ENCODE measurements at regions not wholly inside any gene's neighbourhood (a gene's known extent, or its start where the extent isn't known, plus 50 kb on each side); places are given as distances from the start of the nearest gene placed in this dataset.

GRCh38 chr10:105733924-105734323, 1092.8 kb downstream of the SORCS3 start (continued):
- TF ChIP-seq CHD7 (IDR thresholded peaks at IDR 0.05; ENCODE audit: insufficient replicate concordance, low read length) (no peak), RAD21 (IDR thresholded peaks at IDR 0.05 in 1 of 2, conservative IDR thresholded peaks at IDR 0.05 in 1 of 2; ENCODE audit: low read depth in 2 of 2, low read length in 2 of 2) (no peak), SRF (IDR thresholded peaks at IDR 0.05; ENCODE audit: low read depth, low read length) (no peak), EGR1 (IDR thresholded peaks at IDR 0.05; ENCODE audit: borderline replicate concordance, low read depth, low read length) (no peak), RFX5 (IDR thresholded peaks at IDR 0.05; ENCODE audit: borderline replicate concordance, low read depth, low read length) (no peak), SIX5 (IDR thresholded peaks at IDR 0.05; ENCODE audit: low read depth, low read length) (no peak), CREB1 (IDR thresholded peaks at IDR 0.05) (no peak), RBBP5 (IDR thresholded peaks at IDR 0.05; ENCODE audit: borderline replicate concordance, low read depth, low read length) (no peak), CEBPB (IDR thresholded peaks at IDR 0.05; ENCODE audit: low read depth, low read length) (no peak), JUN (IDR thresholded peaks at IDR 0.05; ENCODE audit: low read depth, low read length) (no peak), TAF1 (IDR thresholded peaks at IDR 0.05; ENCODE audit: low read depth, low read length) (no peak), BACH1 (IDR thresholded peaks at IDR 0.05; ENCODE audit: low read length) (no peak), ASH2L (IDR thresholded peaks at IDR 0.05; ENCODE audit: low read length) (no peak)
